HEK293 (cell line): ENCODE measurements at regions not wholly inside any gene's neighbourhood (a gene's known extent, or its start where the extent isn't known, plus 50 kb on each side); places are given as distances from the start of the nearest gene placed in this dataset.

Source experiments
- CTCF ChIA-PET: fragments of 350-600 bp; formaldehyde crosslinking; extraction: SDS; loops from one replicate; lab custom pipeline; 2021; ENCODE audit warnings: antibody characterized with exemption; lab: Yijun Ruan, JAX
- POLR2A ChIA-PET: fragments of 300-600 bp; formaldehyde crosslinking; extraction: SDS; loops from one replicate; lab custom pipeline; 2020; ENCODE audit warnings: antibody characterized with exemption, inconsistent platforms; lab: Yijun Ruan, JAX
- H3K27ac ChIP-seq: fragments of 200-500 bp; sonication (Bioruptor generic); 2 replicates; pipeline ENCODE4 v1.5.1; 2014; ENCODE audit warnings: low read depth, low read length, control low read depth, inconsistent platforms; ENCODE audit errors: extremely low read depth
- H3K36me3 ChIP-seq, 2 experiments: fragments of 200-500 bp in 1 of 2; sonication (Bioruptor generic) in 1 of 2; 1 replicate in 1 of 2; 2 replicates in 1 of 2; pipeline ENCODE4 v1.5.1; 2014 to 2017; ENCODE audit warnings: inconsistent platforms in 2 of 2, low read length in 2 of 2; ENCODE audit not compliant: control insufficient read depth in 2 of 2, insufficient read depth in 1 of 2
- H3K4me1 ChIP-seq: fragments of 200-500 bp; sonication (Bioruptor generic); 2 replicates; pipeline ENCODE4 v1.5.1; 2014; ENCODE audit warnings: mild to moderate bottlenecking, low read length, inconsistent platforms; ENCODE audit not compliant: control insufficient read depth, insufficient read depth
- H3K4me3 ChIP-seq: 2 replicates; pipeline ENCODE4 v1.5.1; 2011; ENCODE audit warnings: low read depth, mild to moderate bottlenecking, control low read depth, low read length, moderate library complexity
- H3K9me3 ChIP-seq: fragments of 200-500 bp; sonication (Bioruptor generic); 2 replicates; pipeline ENCODE4 v1.5.1; 2014; ENCODE audit warnings: low read depth, low read length, inconsistent platforms; ENCODE audit not compliant: control insufficient read depth, insufficient read depth
- HIC1 ChIP-seq: fragments of 450-650 bp; formaldehyde crosslinking; IDR thresholded peaks from 2 replicates; pipeline ENCODE4 v1.5.1; 2016; ENCODE audit warnings: missing biosample characterization, missing genetic modification characterization
- HOXD13 ChIP-seq: sonication (generic); formaldehyde crosslinking; IDR thresholded peaks from 2 replicates; pipeline ENCODE4 v1.8.0; 2022; ENCODE audit warnings: missing genetic modification reagents, borderline replicate concordance
- TCF7L2 ChIP-seq: IDR thresholded peaks from 2 replicates; pipeline ENCODE4 v1.6.1; 2011; ENCODE audit warnings: low read depth, mild to moderate bottlenecking, inconsistent platforms, low read length, moderate library complexity, borderline replicate concordance
- ZBTB48 ChIP-seq: fragments of 450-650 bp; formaldehyde crosslinking; IDR thresholded peaks from 2 replicates; pipeline ENCODE4 v1.5.1; 2016; ENCODE audit warnings: missing biosample characterization, missing genetic modification characterization
- ZNF174 ChIP-seq: fragments of 450-650 bp; formaldehyde crosslinking; IDR thresholded peaks from 2 replicates; pipeline ENCODE4 v1.5.0; 2017; ENCODE audit warnings: missing biosample characterization, mild to moderate bottlenecking, missing genetic modification characterization
- ZNF175 ChIP-seq: fragments of 450-650 bp; formaldehyde crosslinking; IDR thresholded peaks from 2 replicates; pipeline ENCODE4 v1.5.1; 2016; ENCODE audit warnings: missing biosample characterization, missing genetic modification characterization
- ZNF266 ChIP-seq: fragments of 450-650 bp; formaldehyde crosslinking; IDR thresholded peaks from 2 replicates; pipeline ENCODE4 v1.5.1; 2016; ENCODE audit warnings: missing biosample characterization, missing genetic modification characterization, low read depth
- ZNF274 ChIP-seq, 2 experiments: fragments of 200-500 bp in 1 of 2; fragments of 450-650 bp in 1 of 2; sonication (Bioruptor generic) in 1 of 2; formaldehyde crosslinking in 1 of 2; IDR thresholded peaks; 2 replicates each; pipeline versions ENCODE4 v1.5.1 to v1.6.1; 2014 to 2016; ENCODE audit warnings: borderline replicate concordance in 1 of 2, inconsistent platforms in 1 of 2, low read length in 1 of 2, missing biosample characterization in 1 of 2, missing genetic modification characterization in 1 of 2
- ZNF302 ChIP-seq: fragments of 450-650 bp; formaldehyde crosslinking; IDR thresholded peaks from 2 replicates; pipeline ENCODE4 v1.5.1; 2016; ENCODE audit warnings: missing biosample characterization, missing genetic modification characterization, low read depth
- ZNF423 ChIP-seq: fragments of 450-650 bp; formaldehyde crosslinking; IDR thresholded peaks from 2 replicates; pipeline ENCODE4 v1.5.1; 2016; ENCODE audit warnings: missing biosample characterization, missing genetic modification characterization
- ZNF48 ChIP-seq: fragments of 450-650 bp; formaldehyde crosslinking; IDR thresholded peaks from 2 replicates; pipeline ENCODE4 v1.5.1; 2016; ENCODE audit warnings: missing biosample characterization, missing genetic modification characterization
- ZNF623 ChIP-seq: fragments of 450-650 bp; formaldehyde crosslinking; IDR thresholded peaks from 2 replicates; pipeline ENCODE4 v1.5.1; 2016; ENCODE audit warnings: missing biosample characterization, missing genetic modification characterization
- ZNF660 ChIP-seq: fragments of 450-650 bp; IDR thresholded peaks from 2 replicates; pipeline ENCODE4 v1.5.1; 2018; ENCODE audit warnings: missing biosample characterization, mild to moderate bottlenecking, missing genetic modification characterization
- ZNF785 ChIP-seq: fragments of 450-650 bp; formaldehyde crosslinking; IDR thresholded peaks from 2 replicates; pipeline ENCODE4 v1.5.1; 2016; ENCODE audit warnings: missing biosample characterization, missing genetic modification characterization
- ZSCAN16 ChIP-seq: fragments of 450-650 bp; formaldehyde crosslinking; IDR thresholded peaks from 2 replicates; pipeline ENCODE4 v1.5.1; 2016; ENCODE audit warnings: missing biosample characterization, missing genetic modification characterization
- ZSCAN4 ChIP-seq: fragments of 450-650 bp; formaldehyde crosslinking; IDR thresholded peaks from 2 replicates; pipeline ENCODE4 v1.5.1; 2017; ENCODE audit warnings: missing biosample characterization, missing genetic modification characterization
- TF ChIP-seq, protein P1 (sequence below): fragments of 450-650 bp; formaldehyde crosslinking; IDR thresholded peaks from 2 replicates; pipeline ENCODE4 v1.5.1; 2016; ENCODE audit warnings: missing biosample characterization, missing genetic modification characterization, borderline replicate concordance
- TF ChIP-seq, protein P2 (sequence below): IDR thresholded peaks from 2 replicates; pipeline ENCODE4 v1.6.1; 2011; ENCODE audit warnings: mild to moderate bottlenecking, low read depth, low read length, borderline replicate concordance

- ChIA-PET POLR2A (no interaction called here), CTCF (interaction anchor here (0.5 kb wide), 1 partner anchor 28 kb away, joined by 3 read pairs; no protein-coding TSS in a partner anchor)
Observed at GRCh38 chr2:200170221-200170620, 136.3 kb upstream of the SPATS2L start.

More at GRCh38 chr2:200170221-200170620, 136.3 kb upstream of the SPATS2L start:
- H3K36me3 ChIP-seq = no peaks in the 10 kb centered on the region
- H3K4me1 ChIP-seq = no peaks in the 10 kb centered on the region
- H3K27ac ChIP-seq = no peak overlapping the region
- no peaks in the 10 kb centered on the region for H3K9me3 ChIP-seq
- TF ChIP-seq ZNF174 (no peak), ZNF48 (tag by site-specific recombination) (no peak), ZNF302 (tag by site-specific recombination) (no peak), ZNF274 (IDR thresholded peaks at IDR 0.05; ENCODE audit: low read length) (no peak), ZNF274 (tag by site-specific recombination; IDR thresholded peaks at IDR 0.05; ENCODE audit: borderline replicate concordance) (no peak), TCF7L2 (no peak), ZNF785 (tag by site-specific recombination) (no peak), ZNF623 (no peak), ZSCAN16 (tag by site-specific recombination) (no peak), ZNF423 (tag by site-specific recombination) (no peak), ZNF266 (no peak), ZSCAN4 (tag by site-specific recombination) (no peak), ZNF175 (tag by site-specific recombination) (no peak), HOXD13 (CRISPR knock-in tag) (no peak), HIC1 (tag by site-specific recombination) (no peak), ZNF660 (tag by site-specific recombination) (no peak), ZBTB48 (tag by site-specific recombination) (no peak)
- TF ChIP-seq, protein P1, sequence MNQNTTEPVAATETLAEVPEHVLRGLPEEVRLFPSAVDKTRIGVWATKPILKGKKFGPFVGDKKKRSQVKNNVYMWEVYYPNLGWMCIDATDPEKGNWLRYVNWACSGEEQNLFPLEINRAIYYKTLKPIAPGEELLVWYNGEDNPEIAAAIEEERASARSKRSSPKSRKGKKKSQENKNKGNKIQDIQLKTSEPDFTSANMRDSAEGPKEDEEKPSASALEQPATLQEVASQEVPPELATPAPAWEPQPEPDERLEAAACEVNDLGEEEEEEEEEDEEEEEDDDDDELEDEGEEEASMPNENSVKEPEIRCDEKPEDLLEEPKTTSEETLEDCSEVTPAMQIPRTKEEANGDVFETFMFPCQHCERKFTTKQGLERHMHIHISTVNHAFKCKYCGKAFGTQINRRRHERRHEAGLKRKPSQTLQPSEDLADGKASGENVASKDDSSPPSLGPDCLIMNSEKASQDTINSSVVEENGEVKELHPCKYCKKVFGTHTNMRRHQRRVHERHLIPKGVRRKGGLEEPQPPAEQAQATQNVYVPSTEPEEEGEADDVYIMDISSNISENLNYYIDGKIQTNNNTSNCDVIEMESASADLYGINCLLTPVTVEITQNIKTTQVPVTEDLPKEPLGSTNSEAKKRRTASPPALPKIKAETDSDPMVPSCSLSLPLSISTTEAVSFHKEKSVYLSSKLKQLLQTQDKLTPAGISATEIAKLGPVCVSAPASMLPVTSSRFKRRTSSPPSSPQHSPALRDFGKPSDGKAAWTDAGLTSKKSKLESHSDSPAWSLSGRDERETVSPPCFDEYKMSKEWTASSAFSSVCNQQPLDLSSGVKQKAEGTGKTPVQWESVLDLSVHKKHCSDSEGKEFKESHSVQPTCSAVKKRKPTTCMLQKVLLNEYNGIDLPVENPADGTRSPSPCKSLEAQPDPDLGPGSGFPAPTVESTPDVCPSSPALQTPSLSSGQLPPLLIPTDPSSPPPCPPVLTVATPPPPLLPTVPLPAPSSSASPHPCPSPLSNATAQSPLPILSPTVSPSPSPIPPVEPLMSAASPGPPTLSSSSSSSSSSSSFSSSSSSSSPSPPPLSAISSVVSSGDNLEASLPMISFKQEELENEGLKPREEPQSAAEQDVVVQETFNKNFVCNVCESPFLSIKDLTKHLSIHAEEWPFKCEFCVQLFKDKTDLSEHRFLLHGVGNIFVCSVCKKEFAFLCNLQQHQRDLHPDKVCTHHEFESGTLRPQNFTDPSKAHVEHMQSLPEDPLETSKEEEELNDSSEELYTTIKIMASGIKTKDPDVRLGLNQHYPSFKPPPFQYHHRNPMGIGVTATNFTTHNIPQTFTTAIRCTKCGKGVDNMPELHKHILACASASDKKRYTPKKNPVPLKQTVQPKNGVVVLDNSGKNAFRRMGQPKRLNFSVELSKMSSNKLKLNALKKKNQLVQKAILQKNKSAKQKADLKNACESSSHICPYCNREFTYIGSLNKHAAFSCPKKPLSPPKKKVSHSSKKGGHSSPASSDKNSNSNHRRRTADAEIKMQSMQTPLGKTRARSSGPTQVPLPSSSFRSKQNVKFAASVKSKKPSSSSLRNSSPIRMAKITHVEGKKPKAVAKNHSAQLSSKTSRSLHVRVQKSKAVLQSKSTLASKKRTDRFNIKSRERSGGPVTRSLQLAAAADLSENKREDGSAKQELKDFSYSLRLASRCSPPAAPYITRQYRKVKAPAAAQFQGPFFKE (tag by site-specific recombination) = no peak
- TF ChIP-seq, protein P2, sequence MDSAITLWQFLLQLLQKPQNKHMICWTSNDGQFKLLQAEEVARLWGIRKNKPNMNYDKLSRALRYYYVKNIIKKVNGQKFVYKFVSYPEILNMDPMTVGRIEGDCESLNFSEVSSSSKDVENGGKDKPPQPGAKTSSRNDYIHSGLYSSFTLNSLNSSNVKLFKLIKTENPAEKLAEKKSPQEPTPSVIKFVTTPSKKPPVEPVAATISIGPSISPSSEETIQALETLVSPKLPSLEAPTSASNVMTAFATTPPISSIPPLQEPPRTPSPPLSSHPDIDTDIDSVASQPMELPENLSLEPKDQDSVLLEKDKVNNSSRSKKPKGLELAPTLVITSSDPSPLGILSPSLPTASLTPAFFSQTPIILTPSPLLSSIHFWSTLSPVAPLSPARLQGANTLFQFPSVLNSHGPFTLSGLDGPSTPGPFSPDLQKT = no peak
- no peak overlapping the region for H3K4me3 ChIP-seq
